ENCODE measurements at regions not wholly inside any gene's neighbourhood (a gene's known extent, or its start where the extent isn't known, plus 50 kb on each side); places are given as distances from the start of the nearest gene placed in this dataset.
"Not testable (repeated sequence)": the region's sequence is repeated elsewhere in the genome, so short reads cannot be mapped to it uniquely, and the experiment has no call there.

- no peak overlapping the region for H3K4me3 ChIP-seq (ENCODE audit: low read length)
- no peak for DNase-seq (ENCODE audit: low read depth)
- no peak for TF ChIP-seq CTCF (conservative IDR thresholded peaks at IDR 0.05; ENCODE audit: low read depth, low read length)
Observed at GRCh38 chrX:28472926-28473325, 114.3 kb upstream of the IL1RAPL1 start.

GRCh38 chrX:28487818-28488217 lies 99.4 kb upstream of the IL1RAPL1 start:
- no peak for TF ChIP-seq CTCF (conservative IDR thresholded peaks at IDR 0.05; ENCODE audit: low read depth, low read length)
- no peak overlapping the region for H3K4me3 ChIP-seq (ENCODE audit: low read length)
- no peak for DNase-seq (ENCODE audit: low read depth)

- no peak for DNase-seq (ENCODE audit: low read depth)
- H3K4me3 ChIP-seq (ENCODE audit: low read length): no peak overlapping the region
- no peak for TF ChIP-seq CTCF (conservative IDR thresholded peaks at IDR 0.05; ENCODE audit: low read depth, low read length)
Observed at GRCh38 chrX:28491322-28491721, 95.9 kb upstream of the IL1RAPL1 start.

- H3K4me3 ChIP-seq (ENCODE audit: low read length): no peak overlapping the region
- TF ChIP-seq CTCF (conservative IDR thresholded peaks at IDR 0.05; ENCODE audit: low read depth, low read length): no peak
- no peak for DNase-seq (ENCODE audit: low read depth)
Observed at GRCh38 chrX:28491941-28492340, 95.3 kb upstream of the IL1RAPL1 start.

- no peak for TF ChIP-seq CTCF (conservative IDR thresholded peaks at IDR 0.05; ENCODE audit: low read depth, low read length)
- peak; percentile 48 for DNase-seq (ENCODE audit: low read depth)
- H3K4me3 ChIP-seq (ENCODE audit: low read length): no peak overlapping the region
Observed at GRCh38 chrX:28498658-28499057, 88.6 kb upstream of the IL1RAPL1 start.

GRCh38 chrX:28502667-28503066 lies 84.6 kb upstream of the IL1RAPL1 start:
- DNase-seq (ENCODE audit: low read depth); H3K4me3 ChIP-seq (ENCODE audit: low read length): not testable (repeated sequence)

- H3K4me3 ChIP-seq (ENCODE audit: low read length); DNase-seq (ENCODE audit: low read depth): not testable (repeated sequence)
Observed at GRCh38 chrX:28507650-28508049, 79.6 kb upstream of the IL1RAPL1 start.

- no peak for TF ChIP-seq CTCF (conservative IDR thresholded peaks at IDR 0.05; ENCODE audit: low read depth, low read length)
- H3K4me3 ChIP-seq (ENCODE audit: low read length): no peak overlapping the region
- DNase-seq (ENCODE audit: low read depth): no peak
Observed at GRCh38 chrX:28520786-28521185, 66.5 kb upstream of the IL1RAPL1 start.

GRCh38 chrX:28528354-28528753 lies 58.9 kb upstream of the IL1RAPL1 start:
- not testable (repeated sequence) for H3K4me3 ChIP-seq (ENCODE audit: low read length); DNase-seq (ENCODE audit: low read depth)

Measured in retinal pigment epithelial cell (primary cell).